ENCODE measurements at regions not wholly inside any gene's neighbourhood (a gene's known extent, or its start where the extent isn't known, plus 50 kb on each side); places are given as distances from the start of the nearest gene placed in this dataset.

DNA sequence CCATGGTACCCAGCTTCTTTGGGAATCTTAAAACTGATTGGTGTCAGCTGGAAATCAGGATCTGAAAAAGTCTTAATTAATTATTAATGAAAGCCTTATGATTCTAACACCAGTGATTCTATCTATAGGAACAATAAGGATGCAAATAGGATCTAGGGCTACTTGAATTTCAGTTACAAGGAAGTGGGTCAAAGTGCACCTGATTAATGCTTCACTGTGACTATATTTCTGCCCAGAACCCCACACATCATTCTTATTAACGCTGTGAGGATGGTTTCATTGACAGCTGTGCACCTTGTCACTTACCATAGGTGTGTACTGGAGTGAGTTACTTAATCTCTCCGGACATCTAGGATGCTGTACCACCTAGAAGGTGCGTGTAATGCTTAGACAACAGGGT, 99.8 kb upstream of the ETV3 start:
- Histone ChIP-seq H3K27ac (no peak overlapping the region), H3K27me3 (replicated peaks; ENCODE audit: insufficient read depth) (no peaks in the 10 kb centered on the region), H3K4me3 (no peak overlapping the region), H3K36me3 (no peaks in the 10 kb centered on the region), H3K4me1 (replicated peaks) (no peaks in the 10 kb centered on the region), H3K9me3 (no peaks in the 10 kb centered on the region)
- 82% methylated on average over 3 of the region's 3 CpGs for WGBS
- intact Hi-C loops (cut with DNase I) = no loop called here
- TF ChIP-seq POLR2AphosphoS5 (IDR thresholded peaks at IDR 0.05) = no peak
- TF ChIP-seq, protein P1, sequence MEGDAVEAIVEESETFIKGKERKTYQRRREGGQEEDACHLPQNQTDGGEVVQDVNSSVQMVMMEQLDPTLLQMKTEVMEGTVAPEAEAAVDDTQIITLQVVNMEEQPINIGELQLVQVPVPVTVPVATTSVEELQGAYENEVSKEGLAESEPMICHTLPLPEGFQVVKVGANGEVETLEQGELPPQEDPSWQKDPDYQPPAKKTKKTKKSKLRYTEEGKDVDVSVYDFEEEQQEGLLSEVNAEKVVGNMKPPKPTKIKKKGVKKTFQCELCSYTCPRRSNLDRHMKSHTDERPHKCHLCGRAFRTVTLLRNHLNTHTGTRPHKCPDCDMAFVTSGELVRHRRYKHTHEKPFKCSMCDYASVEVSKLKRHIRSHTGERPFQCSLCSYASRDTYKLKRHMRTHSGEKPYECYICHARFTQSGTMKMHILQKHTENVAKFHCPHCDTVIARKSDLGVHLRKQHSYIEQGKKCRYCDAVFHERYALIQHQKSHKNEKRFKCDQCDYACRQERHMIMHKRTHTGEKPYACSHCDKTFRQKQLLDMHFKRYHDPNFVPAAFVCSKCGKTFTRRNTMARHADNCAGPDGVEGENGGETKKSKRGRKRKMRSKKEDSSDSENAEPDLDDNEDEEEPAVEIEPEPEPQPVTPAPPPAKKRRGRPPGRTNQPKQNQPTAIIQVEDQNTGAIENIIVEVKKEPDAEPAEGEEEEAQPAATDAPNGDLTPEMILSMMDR (IDR thresholded peaks at IDR 0.05) = no peak
- TF ChIP-seq POLR2A (IDR thresholded peaks at IDR 0.05) = no peak
- no peak for DNase-seq (ENCODE audit: low spot score)

DNA sequence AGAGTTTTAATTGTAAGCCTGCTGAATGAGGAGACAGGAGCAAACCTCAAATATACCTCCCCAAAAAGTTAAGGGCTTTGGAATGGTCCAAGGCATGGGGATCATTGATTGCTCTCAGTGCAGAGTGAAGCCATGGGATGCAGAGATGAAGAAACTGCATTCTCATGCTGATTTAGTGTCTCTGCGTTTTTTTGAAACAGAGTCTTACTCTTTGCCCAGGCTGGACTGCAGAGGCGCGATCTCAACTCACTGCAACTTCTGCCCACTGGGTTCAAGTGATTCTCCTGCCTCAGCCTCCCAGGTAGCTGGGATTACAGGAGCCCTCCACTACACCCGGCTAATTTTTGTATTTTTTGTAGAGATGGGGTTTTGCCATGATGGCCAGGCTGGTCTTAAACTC, 99.3 kb upstream of the ETV3 start:
- no peak for DNase-seq (ENCODE audit: low spot score)
- no peak overlapping the region for H3K4me3 ChIP-seq
- H3K4me1 ChIP-seq (replicated peaks) = no peaks in the 10 kb centered on the region
- H3K9me3 ChIP-seq = no peaks in the 10 kb centered on the region
- H3K27me3 ChIP-seq (replicated peaks; ENCODE audit: insufficient read depth) = no peaks in the 10 kb centered on the region
- TF ChIP-seq POLR2AphosphoS5 (IDR thresholded peaks at IDR 0.05) (no peak), POLR2A (IDR thresholded peaks at IDR 0.05) (no peak)
- TF ChIP-seq, protein P1 (IDR thresholded peaks at IDR 0.05) = no peak
- 91% methylated on average over 4 of the region's 4 CpGs for WGBS
- intact Hi-C loops (cut with DNase I) = no loop called here
- no peak overlapping the region for H3K27ac ChIP-seq
- no peaks in the 10 kb centered on the region for H3K36me3 ChIP-seq

DNA sequence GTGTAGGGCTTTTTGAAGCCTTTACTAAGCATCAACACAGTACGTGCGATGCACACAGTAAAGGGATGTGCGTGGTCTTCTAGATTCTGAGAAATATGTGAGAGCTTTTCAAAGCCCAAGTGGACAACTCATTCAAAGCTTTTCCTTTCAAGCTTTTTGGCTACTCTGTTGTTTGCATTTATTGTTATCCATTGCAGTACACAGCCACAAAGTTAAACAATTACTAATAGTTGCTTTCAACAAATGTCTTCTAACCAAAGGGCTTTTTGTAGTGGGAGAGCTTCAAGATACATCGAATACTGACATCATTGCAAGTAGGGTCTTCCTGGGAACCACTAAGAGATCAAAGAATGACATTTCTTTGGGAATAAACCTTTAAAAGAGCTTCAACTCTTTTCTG, 97.9 kb upstream of the ETV3 start:
- no peaks in the 10 kb centered on the region for H3K9me3 ChIP-seq
- no peak overlapping the region for H3K27ac ChIP-seq
- intact Hi-C loops (cut with DNase I) = no loop called here
- H3K4me3 ChIP-seq = no peak overlapping the region
- DNase-seq (ENCODE audit: low spot score) = no peak
- no peaks in the 10 kb centered on the region for H3K27me3 ChIP-seq (replicated peaks; ENCODE audit: insufficient read depth)
- no peaks in the 10 kb centered on the region for H3K4me1 ChIP-seq (replicated peaks)
- TF ChIP-seq POLR2AphosphoS5 (IDR thresholded peaks at IDR 0.05) = no peak
- TF ChIP-seq, protein P1 (IDR thresholded peaks at IDR 0.05) = no peak
- no peak for TF ChIP-seq POLR2A (IDR thresholded peaks at IDR 0.05)
- no peaks in the 10 kb centered on the region for H3K36me3 ChIP-seq
- WGBS = 91% methylated on average over 4 of the region's 4 CpGs

DNA sequence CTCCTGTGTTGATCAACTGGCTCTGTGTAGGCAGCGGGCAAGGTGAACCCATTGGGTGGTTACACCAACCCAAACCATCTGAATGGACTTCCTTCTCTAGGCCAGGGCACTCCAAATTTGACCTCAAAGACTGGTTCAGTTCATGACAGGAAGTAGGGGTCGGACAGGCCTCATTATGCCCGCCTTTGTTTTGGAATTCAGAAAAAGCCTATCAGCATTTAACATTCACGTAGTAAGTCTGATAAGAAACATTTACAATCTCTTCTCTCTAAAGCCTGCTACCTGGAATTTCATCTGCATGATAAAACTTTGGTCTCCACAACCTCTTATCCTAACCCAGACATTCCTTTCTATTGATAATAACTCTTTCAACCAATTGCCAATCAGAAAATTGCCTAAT, 97.1 kb upstream of the ETV3 start:
- Histone ChIP-seq H3K9me3 (no peaks in the 10 kb centered on the region), H3K27ac (no peak overlapping the region), H3K4me1 (replicated peaks) (no peaks in the 10 kb centered on the region), H3K27me3 (replicated peaks; ENCODE audit: insufficient read depth) (no peaks in the 10 kb centered on the region), H3K36me3 (no peaks in the 10 kb centered on the region), H3K4me3 (no peak overlapping the region)
- intact Hi-C loops (cut with DNase I) = no loop called here
- no peak for TF ChIP-seq POLR2AphosphoS5 (IDR thresholded peaks at IDR 0.05)
- TF ChIP-seq POLR2A (IDR thresholded peaks at IDR 0.05) = no peak
- TF ChIP-seq, protein P1 (IDR thresholded peaks at IDR 0.05) = no peak
- WGBS = 68% methylated on average over 4 of the region's 4 CpGs
- no peak for DNase-seq (ENCODE audit: low spot score)

DNA sequence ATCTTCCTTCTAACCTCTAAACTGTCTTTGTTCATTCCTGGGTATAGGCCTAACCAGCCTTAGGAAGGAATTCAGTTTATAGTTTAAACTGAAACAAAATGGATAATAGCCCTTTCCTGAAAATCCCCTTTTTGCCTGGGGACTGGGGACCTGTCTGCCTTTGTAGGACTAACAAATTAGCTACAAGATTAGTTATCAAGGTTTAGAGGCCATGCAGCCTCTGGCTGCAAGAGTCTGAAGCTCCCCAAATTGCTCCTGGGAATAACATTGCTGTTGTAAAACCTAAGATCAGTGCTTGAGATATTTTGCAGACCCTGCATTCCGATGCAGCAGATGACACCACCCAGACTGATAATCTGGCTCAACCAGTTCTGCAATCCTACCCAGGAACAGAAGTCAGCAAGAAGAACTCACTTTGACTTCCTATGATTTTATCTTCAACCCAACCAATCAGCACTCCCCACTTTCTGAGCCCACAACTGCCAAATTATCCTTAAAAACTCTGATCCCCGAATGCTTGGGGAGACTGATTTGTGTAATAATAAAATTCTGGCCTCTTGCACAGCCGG, 96.6 kb upstream of the ETV3 start:
- Histone ChIP-seq H3K4me1 (replicated peaks) (no peaks in the 10 kb centered on the region), H3K4me3 (no peak overlapping the region), H3K27me3 (replicated peaks; ENCODE audit: insufficient read depth) (no peaks in the 10 kb centered on the region), H3K36me3 (no peaks in the 10 kb centered on the region), H3K27ac (no peak overlapping the region), H3K9me3 (no peaks in the 10 kb centered on the region)
- 26% methylated on average over 3 of the region's 3 CpGs for WGBS
- TF ChIP-seq, protein P1 (IDR thresholded peaks at IDR 0.05) = no peak
- TF ChIP-seq POLR2A (IDR thresholded peaks at IDR 0.05) = no peak
- TF ChIP-seq POLR2AphosphoS5 (IDR thresholded peaks at IDR 0.05) = no peak
- no peak for DNase-seq (ENCODE audit: low spot score)
- intact Hi-C loops (cut with DNase I) = no loop called here

Measured in prostate gland (tissue), 2 donors.